ENCODE measurements at regions not wholly inside any gene's neighbourhood (a gene's known extent, or its start where the extent isn't known, plus 50 kb on each side); places are given as distances from the start of the nearest gene placed in this dataset.

- no peak overlapping the region for H3K4me3 ChIP-seq (ENCODE audit: low read length)
- no peaks in the 10 kb centered on the region for H3K36me3 ChIP-seq (ENCODE audit: control insufficient read depth, low read length)
- H3K9me2 ChIP-seq (replicated peaks; ENCODE audit: control insufficient read depth, low read length): no peaks in the 10 kb centered on the region
- H4K20me1 ChIP-seq (ENCODE audit: control insufficient read depth, insufficient read depth, low read depth, low read length): no peaks in the 10 kb centered on the region
- no peak overlapping the region for H3K4me2 ChIP-seq (ENCODE audit: low read length)
- no peaks in the 10 kb centered on the region for H3K4me1 ChIP-seq (ENCODE audit: control insufficient read depth, low read length)
- H3K9me3 ChIP-seq (ENCODE audit: control insufficient read depth, insufficient read depth, low read length): no peaks in the 10 kb centered on the region
- no peak for TF ChIP-seq CTCF (IDR thresholded peaks at IDR 0.05; ENCODE audit: low read depth, low read length, poor library complexity, severe bottlenecking)
- TF ChIP-seq EZH2phosphoT487 (IDR thresholded peaks at IDR 0.05; ENCODE audit: borderline replicate concordance, low read length): no peak
- H3K27ac ChIP-seq (ENCODE audit: low read depth, low read length): no peak overlapping the region
- no peaks in the 10 kb centered on the region for H3K79me2 ChIP-seq (ENCODE audit: control insufficient read depth, low read length)
- H3K27me3 ChIP-seq (ENCODE audit: control insufficient read depth, low read length): no peaks in the 10 kb centered on the region
- no peaks in the 10 kb centered on the region for H3F3A ChIP-seq (ENCODE audit: control insufficient read depth, insufficient read depth)
Measured at GRCh38 chr10:33952692-33953360, 618.4 kb upstream of the NRP1 start.

- no peaks in the 10 kb centered on the region for H3K27me3 ChIP-seq (ENCODE audit: control insufficient read depth, low read length)
- no peaks in the 10 kb centered on the region for H3K9me3 ChIP-seq (ENCODE audit: control insufficient read depth, insufficient read depth, low read length)
- H3K9me2 ChIP-seq (replicated peaks; ENCODE audit: control insufficient read depth, low read length): no peaks in the 10 kb centered on the region
- no peaks in the 10 kb centered on the region for H4K20me1 ChIP-seq (ENCODE audit: control insufficient read depth, insufficient read depth, low read depth, low read length)
- H3K27ac ChIP-seq (ENCODE audit: low read depth, low read length): no peak overlapping the region
- H3K4me2 ChIP-seq (ENCODE audit: low read length): no peak overlapping the region
- H3K79me2 ChIP-seq (ENCODE audit: control insufficient read depth, low read length): no peaks in the 10 kb centered on the region
- no peaks in the 10 kb centered on the region for H3F3A ChIP-seq (ENCODE audit: control insufficient read depth, insufficient read depth)
- H3K36me3 ChIP-seq (ENCODE audit: control insufficient read depth, low read length): no peaks in the 10 kb centered on the region
- no peak for TF ChIP-seq CTCF (IDR thresholded peaks at IDR 0.05; ENCODE audit: low read depth, low read length, poor library complexity, severe bottlenecking)
- no peak for TF ChIP-seq EZH2phosphoT487 (IDR thresholded peaks at IDR 0.05; ENCODE audit: borderline replicate concordance, low read length)
- no peaks in the 10 kb centered on the region for H3K4me1 ChIP-seq (ENCODE audit: control insufficient read depth, low read length)
- H3K4me3 ChIP-seq (ENCODE audit: low read length): no peak overlapping the region
Measured at GRCh38 chr10:33950206-33950605, 615.7 kb upstream of the NRP1 start.

GRCh38 chr10:33947544-33947943 lies 613.1 kb upstream of the NRP1 start:
- Histone ChIP-seq H3K4me3 (ENCODE audit: low read length) (no peak overlapping the region), H3K4me1 (ENCODE audit: control insufficient read depth, low read length) (no peaks in the 10 kb centered on the region), H3K9me2 (replicated peaks; ENCODE audit: control insufficient read depth, low read length) (no peaks in the 10 kb centered on the region), H4K20me1 (ENCODE audit: control insufficient read depth, insufficient read depth, low read depth, low read length) (no peaks in the 10 kb centered on the region), H3K27ac (ENCODE audit: low read depth, low read length) (no peak overlapping the region), H3K79me2 (ENCODE audit: control insufficient read depth, low read length) (no peaks in the 10 kb centered on the region), H3K27me3 (ENCODE audit: control insufficient read depth, low read length) (no peaks in the 10 kb centered on the region), H3K36me3 (ENCODE audit: control insufficient read depth, low read length) (no peaks in the 10 kb centered on the region), H3K9me3 (ENCODE audit: control insufficient read depth, insufficient read depth, low read length) (no peaks in the 10 kb centered on the region), H3K4me2 (ENCODE audit: low read length) (no peak overlapping the region), H3F3A (ENCODE audit: control insufficient read depth, insufficient read depth) (no peaks in the 10 kb centered on the region)
- no peak for TF ChIP-seq EZH2phosphoT487 (IDR thresholded peaks at IDR 0.05; ENCODE audit: borderline replicate concordance, low read length)
- no peak for TF ChIP-seq CTCF (IDR thresholded peaks at IDR 0.05; ENCODE audit: low read depth, low read length, poor library complexity, severe bottlenecking)
